ENCODE measurements at regions not wholly inside any gene's neighbourhood (a gene's known extent, or its start where the extent isn't known, plus 50 kb on each side); places are given as distances from the start of the nearest gene placed in this dataset.
A peak's percentile ranks its signal among the peaks of the same experiment; 100 is the strongest.
"Not testable (repeated sequence)": the region's sequence is repeated elsewhere in the genome, so short reads cannot be mapped to it uniquely, and the experiment has no call there.

GRCh38 chr1:206256935-206257334 lies 53.6 kb downstream of the SRGAP2 start:
- not testable (repeated sequence) for DNase-seq

GRCh38 chr1:206261473-206261872 lies 58.1 kb downstream of the SRGAP2 start:
- not testable (repeated sequence) for DNase-seq

DNA sequence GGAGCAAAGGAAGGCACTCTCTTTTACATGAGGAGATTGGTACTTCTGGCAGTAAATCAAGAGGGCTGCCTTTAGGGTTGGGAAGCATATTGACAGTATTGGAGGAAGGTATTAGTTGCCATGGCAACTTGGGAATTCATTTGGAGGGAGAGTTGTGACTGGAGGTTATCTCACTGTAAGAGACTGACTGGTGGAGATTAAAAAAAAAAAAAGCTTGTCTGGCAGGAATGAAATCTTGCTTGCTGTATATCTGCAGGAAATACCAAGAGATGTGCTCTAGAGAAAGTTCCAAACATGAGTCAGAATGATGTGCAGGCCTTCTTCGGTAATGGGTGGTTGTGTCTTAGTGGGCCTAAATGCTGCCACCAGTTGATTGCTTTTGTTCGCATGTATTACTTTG lies 59.1 kb downstream of the SRGAP2 start:
- DNase-seq, result not testable (repeated sequence)

DNA sequence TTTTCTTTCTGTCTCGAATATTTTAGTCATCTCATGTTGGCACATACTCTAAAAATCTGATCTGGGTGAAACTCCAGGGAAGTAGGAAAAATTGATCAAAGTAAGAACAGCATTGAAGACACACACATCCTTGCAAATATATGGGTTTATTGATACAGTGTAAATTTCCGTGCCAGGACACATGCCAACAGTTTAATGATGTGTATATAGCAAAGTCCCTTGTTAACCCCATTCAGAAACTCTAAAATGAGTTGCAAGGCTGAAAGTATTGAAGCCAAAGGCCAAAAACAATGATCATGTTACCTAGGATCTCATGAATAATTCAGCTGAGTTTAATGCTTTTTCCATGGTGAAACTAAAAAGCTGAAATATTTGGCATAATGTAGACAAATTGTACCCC lies 61.6 kb downstream of the SRGAP2 start:
- not testable (repeated sequence) for DNase-seq

DNA sequence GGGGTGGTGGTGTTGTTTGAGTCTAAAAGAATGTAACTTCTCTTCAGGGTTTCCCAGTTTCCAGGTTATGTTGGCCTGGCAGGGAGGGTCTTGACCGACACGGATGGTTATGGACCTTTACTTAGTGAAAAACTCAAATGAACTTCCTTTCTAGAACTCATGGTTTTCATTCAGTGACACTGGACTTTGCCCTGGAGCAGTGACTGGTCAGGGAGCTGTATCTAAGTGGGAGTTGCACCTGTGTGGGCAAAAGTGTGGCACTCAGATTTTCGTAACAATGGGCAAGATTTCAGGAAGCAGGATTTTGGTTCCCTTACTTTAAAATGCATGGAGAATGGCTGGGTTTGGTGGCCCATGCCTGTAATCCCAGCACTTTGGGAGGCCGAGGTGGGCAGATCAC lies 67.8 kb downstream of the SRGAP2 start:
- DNase-seq, result not testable (repeated sequence)

DNA sequence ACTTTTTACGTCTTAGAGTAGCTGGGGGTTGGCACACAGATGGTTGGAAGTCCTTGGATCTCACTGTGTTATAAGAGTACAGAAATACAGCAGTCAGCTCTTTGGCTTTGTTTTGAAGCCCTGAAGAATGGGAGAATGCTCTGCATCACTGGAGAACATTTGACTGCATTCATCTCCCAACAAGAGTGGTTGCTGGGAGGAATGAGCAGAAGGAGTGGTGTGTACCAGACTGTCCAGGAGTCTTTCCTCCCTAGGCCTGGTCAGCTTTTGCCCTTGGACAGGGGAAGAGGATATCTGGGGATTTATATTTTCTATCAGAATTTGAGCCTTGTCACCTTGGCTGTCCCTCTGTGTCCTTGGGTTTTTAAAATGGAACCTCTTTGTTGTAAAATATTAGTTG lies 69.8 kb downstream of the SRGAP2 start:
- not testable (repeated sequence) for DNase-seq

DNA sequence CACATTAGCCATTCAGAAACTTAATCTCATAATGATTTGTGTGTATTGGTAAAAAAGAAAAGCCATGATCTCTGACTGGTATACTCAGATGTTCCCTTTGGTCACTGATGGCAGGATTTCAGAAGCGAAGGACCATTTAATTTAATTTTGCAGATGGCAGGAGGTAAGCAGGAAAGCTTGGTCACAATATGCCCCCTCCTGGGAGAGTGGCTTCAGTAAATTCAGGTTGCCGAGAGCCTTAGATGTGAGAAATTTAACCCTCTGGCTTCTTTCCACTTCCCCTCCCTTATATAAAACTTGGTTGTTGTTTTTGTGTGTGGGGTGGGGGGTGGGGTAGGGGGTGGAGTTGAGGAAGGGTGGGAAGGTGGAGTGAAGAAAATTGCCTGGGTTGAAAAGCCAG lies 72.8 kb downstream of the SRGAP2 start:
- peak; percentile 10 for DNase-seq

DNA sequence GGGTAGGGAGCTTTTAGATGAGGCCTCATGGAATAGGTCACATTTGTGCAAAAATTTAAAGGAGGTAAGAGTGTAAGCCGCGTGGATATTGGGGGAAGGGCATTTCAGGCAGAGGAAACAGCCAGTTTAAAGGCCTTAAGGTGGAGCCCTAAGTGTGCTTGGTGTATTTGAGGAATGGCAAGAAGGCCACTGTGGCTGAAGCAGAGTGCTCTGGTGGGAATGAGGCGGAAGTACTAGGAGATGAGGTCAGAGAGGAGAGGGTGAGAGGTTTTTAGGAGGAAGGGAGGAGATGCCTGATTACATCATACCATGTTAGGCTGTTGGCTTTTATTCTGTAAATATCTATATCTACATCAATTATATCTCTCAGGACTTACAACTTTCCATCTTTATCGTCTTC lies 75.3 kb downstream of the SRGAP2 start:
- DNase-seq, result peak; percentile 2

- not testable (repeated sequence) for DNase-seq
Measured at GRCh38 chr1:206280683-206281082, 77.3 kb downstream of the SRGAP2 start.

GRCh38 chr1:206281912-206282654 lies 78.7 kb downstream of the SRGAP2 start:
- not testable (repeated sequence) for DNase-seq

- DNase-seq, result not testable (repeated sequence)
Measured at GRCh38 chr1:206285024-206285960, 82.0 kb downstream of the SRGAP2 start.

DNA sequence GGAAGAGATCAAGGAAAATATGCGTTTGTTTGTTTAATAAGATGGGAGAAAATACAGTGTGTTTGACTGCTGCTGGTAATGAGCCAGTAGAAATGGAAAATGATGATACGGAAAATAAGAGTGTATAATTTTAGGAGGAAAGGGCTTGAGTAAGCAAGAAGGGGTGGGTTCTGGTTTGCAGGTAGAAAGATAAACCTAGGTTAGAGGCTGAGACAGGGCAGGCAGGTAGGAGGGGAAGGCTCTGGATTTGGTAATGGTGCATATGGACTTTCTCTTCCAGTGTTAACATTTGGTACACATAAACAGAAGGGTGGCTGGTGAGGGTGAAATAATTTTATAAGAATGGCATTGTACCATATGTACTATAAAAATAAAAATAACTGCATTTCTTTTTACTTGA lies 84.4 kb downstream of the SRGAP2 start:
- DNase-seq, result not testable (repeated sequence)

- DNase-seq, result not testable (repeated sequence)
Measured at GRCh38 chr1:206288453-206288852, 85.1 kb downstream of the SRGAP2 start.

DNA sequence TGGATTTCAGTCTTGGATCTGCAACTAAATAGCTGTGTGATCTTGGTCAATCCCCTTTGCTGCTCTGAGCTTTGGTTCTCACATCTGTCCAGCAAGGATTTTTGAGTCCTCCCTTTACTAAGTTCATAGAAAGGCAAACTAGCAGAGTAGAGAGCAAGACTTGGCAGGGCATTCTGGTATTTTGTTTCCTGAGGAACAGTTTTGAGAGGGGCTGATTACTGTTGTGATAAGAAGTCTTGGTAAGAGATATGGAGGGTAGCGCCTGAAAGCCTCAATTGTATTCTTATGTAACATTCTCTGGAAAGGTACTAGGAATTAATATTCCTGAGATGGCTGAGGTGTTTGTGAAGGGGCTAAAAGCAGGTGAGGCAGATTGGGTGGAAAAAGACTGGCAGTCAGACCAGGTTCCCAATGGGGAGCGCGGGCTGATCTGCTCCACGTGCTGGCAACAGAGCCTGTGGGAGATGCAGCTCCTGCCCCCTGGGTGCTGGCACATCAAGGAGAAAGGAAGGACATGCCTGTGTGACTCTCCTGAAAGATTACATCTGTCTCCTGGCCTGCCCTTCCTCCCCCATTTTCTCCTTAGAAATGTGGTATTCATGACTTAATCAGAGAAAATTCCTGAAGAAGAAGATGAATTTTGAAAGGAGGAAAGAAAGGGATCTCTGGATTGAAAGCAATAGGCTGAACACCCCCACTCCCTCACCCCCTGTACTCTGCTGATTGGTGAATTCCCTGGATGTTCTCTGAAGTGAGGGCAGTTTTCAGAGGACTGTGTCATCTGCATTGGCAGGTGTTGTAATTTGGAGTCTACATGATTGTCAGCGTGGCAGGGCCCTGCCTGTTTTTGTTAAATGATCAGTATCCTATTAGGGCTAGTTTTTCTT lies 94.0 kb downstream of the SRGAP2 start:
- DNase-seq, result not testable (repeated sequence)

DNA sequence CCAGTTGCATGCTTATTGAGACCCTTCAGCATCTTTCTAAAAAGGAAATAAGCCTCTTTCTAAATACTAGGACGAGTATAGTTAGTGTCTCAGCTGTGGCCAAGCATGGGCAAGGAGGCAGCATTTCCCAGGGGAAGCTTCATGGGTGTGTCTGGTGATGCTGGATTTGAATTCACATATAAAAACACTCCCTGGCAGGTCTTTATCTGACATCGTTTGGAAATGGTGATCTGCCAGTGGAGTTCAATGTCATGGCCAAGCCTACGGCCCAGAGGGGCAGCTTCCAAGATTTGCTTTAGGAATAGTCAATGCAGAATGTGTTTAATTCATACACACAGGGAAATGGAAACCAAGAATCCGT lies 94.7 kb downstream of the SRGAP2 start:
- DNase-seq, result not testable (repeated sequence)

- not testable (repeated sequence) for DNase-seq
Measured at GRCh38 chr1:206299181-206299791, 95.9 kb downstream of the SRGAP2 start.

DNA sequence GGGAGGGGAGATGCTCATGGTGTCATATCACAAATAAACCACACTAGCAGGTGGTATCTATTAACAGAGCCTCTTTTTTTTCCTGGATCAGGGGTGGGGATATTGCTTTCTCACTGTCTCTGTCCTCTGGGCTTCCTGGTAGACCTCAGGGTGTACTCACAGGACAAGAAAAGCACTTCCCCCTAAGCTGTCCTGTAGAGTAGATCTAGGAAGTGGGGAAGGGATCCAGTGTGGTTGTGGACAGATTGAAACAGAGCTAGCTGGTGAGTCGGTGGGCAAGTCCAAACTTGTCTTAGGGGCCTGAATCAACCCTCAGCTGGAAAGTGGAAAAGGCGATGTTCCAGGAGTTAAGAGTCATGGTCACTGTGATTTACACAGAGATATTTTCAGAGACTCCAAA lies 96.6 kb downstream of the SRGAP2 start:
- DNase-seq, result not testable (repeated sequence)

GRCh38 chr1:206302056-206302455 lies 98.7 kb downstream of the SRGAP2 start:
- DNase-seq, result not testable (repeated sequence)

DNA sequence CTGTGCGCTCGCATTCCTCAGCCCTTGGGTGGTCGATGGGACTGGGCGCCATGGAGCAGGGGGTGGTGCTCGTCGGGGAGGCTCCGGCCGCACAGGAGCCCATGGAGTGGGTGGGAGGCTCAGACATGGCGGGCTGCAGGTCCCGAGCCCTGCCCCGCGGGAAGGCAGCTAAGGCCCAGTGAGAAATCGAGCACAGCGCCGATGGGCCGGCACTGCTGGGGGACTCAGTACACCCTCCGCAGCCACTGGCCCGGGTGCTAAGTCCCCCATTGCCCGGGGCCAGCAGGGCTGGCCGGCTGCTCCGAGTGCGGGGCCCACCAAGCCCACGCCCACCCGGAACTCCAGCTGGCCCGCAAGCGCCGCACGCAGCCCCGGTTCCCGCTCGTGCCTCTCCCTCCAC lies 104.1 kb downstream of the SRGAP2 start:
- not testable (repeated sequence) for DNase-seq

- not testable (repeated sequence) for DNase-seq
Measured at GRCh38 chr1:206310948-206311347, 107.6 kb downstream of the SRGAP2 start.

GRCh38 chr1:206311611-206312273 lies 108.4 kb downstream of the SRGAP2 start:
- DNase-seq, result not testable (repeated sequence)

DNA sequence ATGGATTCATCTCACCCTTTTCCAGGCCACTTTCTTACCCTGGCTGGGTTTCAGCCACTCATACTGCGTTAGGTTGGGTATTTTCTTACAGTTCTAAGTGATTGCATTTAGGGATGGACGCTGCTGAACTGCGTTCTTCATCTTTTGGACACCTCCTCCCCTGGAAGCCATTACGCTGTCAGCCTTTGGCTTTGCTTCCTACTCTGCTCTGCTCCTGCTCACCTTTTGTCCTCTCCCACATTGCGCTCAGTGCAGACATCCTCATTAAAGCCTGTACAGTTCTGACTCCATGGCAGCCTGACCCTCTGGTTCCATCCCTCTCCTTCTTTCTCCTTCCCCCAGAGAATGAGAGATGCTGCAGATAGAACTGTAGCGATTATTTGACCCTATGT lies 108.9 kb downstream of the SRGAP2 start:
- DNase-seq, result not testable (repeated sequence)

Data from hematopoietic multipotent progenitor cell treated with erythropoietin and hydrocortisone succinate and interleukin-3 and kit ligand, for 6 days (in vitro differentiated cells).